ENCODE measurements at regions not wholly inside any gene's neighbourhood (a gene's known extent, or its start where the extent isn't known, plus 50 kb on each side); places are given as distances from the start of the nearest gene placed in this dataset.

- Histone ChIP-seq H3K27me3 (no peaks in the 10 kb centered on the region), H3K27ac (peak overlapping the region; percentile 71 to 78), H3K4me3 (no peak overlapping the region), H3K9me3 (no peaks in the 10 kb centered on the region), H3K4me1 (peaks cover 0 to 65% (median 25%) of the 10 kb centered on the region in 4 donors), H3K36me3 (no peaks in the 10 kb centered on the region)
- DNase-seq = no peak
- TF ChIP-seq CTCF (IDR thresholded peaks at IDR 0.05) = no peak
- intact Hi-C loops (cut with DNase I; ENCODE audit: low total_unique reads) = loop anchor here (5.0 kb wide), 2 partner anchors 132 to 133 kb away; partner anchors contain the start of genes MRPS6 and SLC5A3
These were observed 130.6 kb downstream of the MRPS6 start for GRCh38 chr21:34203851-34204420.

GRCh38 chr21:34204481-34205439 lies 131.4 kb downstream of the MRPS6 start:
- peaks cover 0 to 65% (median 25%) of the 10 kb centered on the region in 4 donors for H3K4me1 ChIP-seq
- no peaks in the 10 kb centered on the region for H3K9me3 ChIP-seq
- TF ChIP-seq CTCF (IDR thresholded peaks at IDR 0.05) = no peak
- H3K27ac ChIP-seq = peak overlapping the region; percentile 71 to 78
- no peak overlapping the region for H3K4me3 ChIP-seq
- intact Hi-C loops (cut with DNase I; ENCODE audit: low total_unique reads) = loop anchor here (5.0 kb wide), 2 partner anchors 132 to 133 kb away; partner anchors contain the start of genes MRPS6 and SLC5A3
- H3K27me3 ChIP-seq = no peaks in the 10 kb centered on the region
- no peak for DNase-seq
- H3K36me3 ChIP-seq = no peaks in the 10 kb centered on the region

GRCh38 chr21:34205811-34206571 lies 132.6 kb downstream of the MRPS6 start:
- Histone ChIP-seq H3K9me3 (no peaks in the 10 kb centered on the region), H3K27me3 (no peaks in the 10 kb centered on the region), H3K27ac (peak overlapping the region; percentile 8 to 71), H3K36me3 (no peaks in the 10 kb centered on the region), H3K4me3 (no peak overlapping the region), H3K4me1 (peaks cover 0 to 54% (median 25%) of the 10 kb centered on the region in 4 donors)
- no peak for TF ChIP-seq CTCF (IDR thresholded peaks at IDR 0.05)
- intact Hi-C loops (cut with DNase I; ENCODE audit: low total_unique reads) = no loop called here
- no peak for DNase-seq

GRCh38 chr21:34213959-34214358 lies 140.6 kb downstream of the MRPS6 start:
- no peak for DNase-seq
- H3K27me3 ChIP-seq = no peaks in the 10 kb centered on the region
- no peak overlapping the region for H3K27ac ChIP-seq
- peaks cover 0 to 30% (median 11%) of the 10 kb centered on the region in 4 donors for H3K4me1 ChIP-seq
- H3K9me3 ChIP-seq = peaks cover 0 to 9% (median 5%) of the 10 kb centered on the region in 3 donors
- H3K4me3 ChIP-seq = no peak overlapping the region
- intact Hi-C loops (cut with DNase I; ENCODE audit: low total_unique reads) = no loop called here
- no peaks in the 10 kb centered on the region for H3K36me3 ChIP-seq
- no peak for TF ChIP-seq CTCF (IDR thresholded peaks at IDR 0.05)

GRCh38 chr21:34215501-34215900 lies 142.1 kb downstream of the MRPS6 start:
- Histone ChIP-seq H3K9me3 (peaks cover 0 to 9% (median 5%) of the 10 kb centered on the region in 3 donors), H3K36me3 (no peaks in the 10 kb centered on the region), H3K4me3 (peak overlapping the region; percentile 11 to 16), H3K4me1 (peaks cover 0 to 34% (median 11%) of the 10 kb centered on the region in 4 donors), H3K27me3 (no peaks in the 10 kb centered on the region), H3K27ac (peak overlapping the region; percentile 48 to 63)
- intact Hi-C loops (cut with DNase I; ENCODE audit: low total_unique reads) = no loop called here
- no peak for DNase-seq
- no peak for TF ChIP-seq CTCF (IDR thresholded peaks at IDR 0.05)

Data from tibial artery (tissue), 4 donors.